ENCODE measurements at regions not wholly inside any gene's neighbourhood (a gene's known extent, or its start where the extent isn't known, plus 50 kb on each side); places are given as distances from the start of the nearest gene placed in this dataset.

- no peak overlapping the region for H3K27ac ChIP-seq (ENCODE audit: low read length)
- no peaks in the 10 kb centered on the region for H3K27me3 ChIP-seq (ENCODE audit: control insufficient read depth, insufficient read depth, low read length)
- no peaks in the 10 kb centered on the region for H3K9me3 ChIP-seq (ENCODE audit: control insufficient read depth, insufficient read depth, low read depth, low read length)
- no peak overlapping the region for H3K4me3 ChIP-seq (ENCODE audit: low read depth in 2 of 2, low read length in 2 of 2)
- in situ Hi-C loops (cut with HindIII; ENCODE audit: low pct_unique_long_range_greater_than_20kb, low sequenced_read_pairs) (no loop called here), intact Hi-C loops (cut with micrococcal nuclease; ENCODE audit: unreplicated experiment) (no loop called here)
- no peak for DNase-seq (ENCODE audit: low read depth, low spot score)
- BruUV-seq (replicated peaks), result no TSS peak
- ATAC-seq, result no peak
- TF ChIP-seq CTCF (IDR thresholded peaks at IDR 0.05), result no peak
- no peak for TF ChIP-seq TCF7L2 (IDR thresholded peaks at IDR 0.05; ENCODE audit: low read depth, low read length)
- TF ChIP-seq SIN3A (IDR thresholded peaks at IDR 0.05; ENCODE audit: borderline replicate concordance, insufficient read depth, low read depth, low read length), result no peak
- no peak for TF ChIP-seq REST (IDR thresholded peaks at IDR 0.05; ENCODE audit: insufficient read depth in 1 of 2, low read depth in 2 of 2, low read length in 1 of 2)
- TF ChIP-seq POLR2AphosphoS5 (IDR thresholded peaks at IDR 0.05; ENCODE audit: low read depth, low read length), result no peak
- H3K36me3 ChIP-seq (ENCODE audit: control insufficient read depth, insufficient read depth, low read length), result no peaks in the 10 kb centered on the region
- ChIA-PET POLR2A (no interaction called here), CTCF (no interaction called here)
- H3K4me1 ChIP-seq (ENCODE audit: control insufficient read depth, insufficient read depth, low read length), result no peaks in the 10 kb centered on the region
Measured at GRCh38 chr1:191065346-191065745, 587.7 kb upstream of the BRINP3 start.

- DNase-seq (ENCODE audit: low read depth, low spot score) (no peak), ATAC-seq (no peak)
- POLR2A ChIA-PET, result no interaction called here
- no peak for TF ChIP-seq POLR2AphosphoS5 (IDR thresholded peaks at IDR 0.05; ENCODE audit: low read depth, low read length)
- TF ChIP-seq TCF7L2 (IDR thresholded peaks at IDR 0.05; ENCODE audit: low read depth, low read length), result no peak
- no peak for TF ChIP-seq REST (IDR thresholded peaks at IDR 0.05; ENCODE audit: insufficient read depth in 1 of 2, low read depth in 2 of 2, low read length in 1 of 2)
- TF ChIP-seq CTCF (IDR thresholded peaks at IDR 0.05), result no peak
- no peak for TF ChIP-seq SIN3A (IDR thresholded peaks at IDR 0.05; ENCODE audit: borderline replicate concordance, insufficient read depth, low read depth, low read length)
- H3K36me3 ChIP-seq (ENCODE audit: control insufficient read depth, insufficient read depth, low read length), result no peaks in the 10 kb centered on the region
- in situ Hi-C loops (cut with HindIII; ENCODE audit: low pct_unique_long_range_greater_than_20kb, low sequenced_read_pairs) (no loop called here), intact Hi-C loops (cut with micrococcal nuclease; ENCODE audit: unreplicated experiment) (no loop called here)
- H3K27me3 ChIP-seq (ENCODE audit: control insufficient read depth, insufficient read depth, low read length), result no peaks in the 10 kb centered on the region
- no peaks in the 10 kb centered on the region for H3K9me3 ChIP-seq (ENCODE audit: control insufficient read depth, insufficient read depth, low read depth, low read length)
- no peak overlapping the region for H3K27ac ChIP-seq (ENCODE audit: low read length)
- BruUV-seq (replicated peaks), result no TSS peak
- H3K4me1 ChIP-seq (ENCODE audit: control insufficient read depth, insufficient read depth, low read length), result no peaks in the 10 kb centered on the region
- no peak overlapping the region for H3K4me3 ChIP-seq (ENCODE audit: low read depth in 2 of 2, low read length in 2 of 2)
- CTCF ChIA-PET, result no interaction called here
Measured at GRCh38 chr1:191065771-191066170, 588.1 kb upstream of the BRINP3 start.
